ENCODE measurements at regions not wholly inside any gene's neighbourhood (a gene's known extent, or its start where the extent isn't known, plus 50 kb on each side); places are given as distances from the start of the nearest gene placed in this dataset.

DNA sequence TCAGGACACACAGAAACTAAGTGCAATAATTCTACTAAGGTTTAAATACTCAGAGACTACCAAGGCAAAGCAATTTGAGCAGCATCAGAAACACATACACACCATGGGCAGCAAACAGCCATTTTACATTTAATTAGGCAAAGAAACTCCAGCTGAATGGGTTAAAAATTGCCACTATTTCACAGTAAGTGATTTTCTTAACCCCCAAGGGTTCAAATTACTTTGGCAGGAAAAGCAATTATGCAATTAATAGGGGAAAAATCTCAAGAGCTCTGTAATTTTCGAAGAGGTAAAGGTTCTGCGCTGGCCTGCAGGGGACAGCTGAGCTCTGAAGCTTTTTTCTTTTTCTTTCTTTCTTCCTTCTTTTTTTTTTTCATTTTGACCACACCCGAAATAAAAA, 206.2 kb upstream of the RRP15 start:
- no peak overlapping the region for H3K4me3 ChIP-seq (ENCODE audit: low read depth, low read length)
- no peaks in the 10 kb centered on the region for H3K9me3 ChIP-seq (ENCODE audit: control insufficient read depth, insufficient read depth, low read length)
- H3K36me3 ChIP-seq (ENCODE audit: control insufficient read depth, insufficient read depth, low read length) = no peaks in the 10 kb centered on the region
- H3K4me1 ChIP-seq (ENCODE audit: control insufficient read depth, insufficient read depth, low read length) = no peaks in the 10 kb centered on the region
- no peaks in the 10 kb centered on the region for H3K27me3 ChIP-seq (ENCODE audit: control insufficient read depth, insufficient read depth, low read length)
- H3K9ac ChIP-seq (ENCODE audit: low read depth, low read length) = no peak overlapping the region

DNA sequence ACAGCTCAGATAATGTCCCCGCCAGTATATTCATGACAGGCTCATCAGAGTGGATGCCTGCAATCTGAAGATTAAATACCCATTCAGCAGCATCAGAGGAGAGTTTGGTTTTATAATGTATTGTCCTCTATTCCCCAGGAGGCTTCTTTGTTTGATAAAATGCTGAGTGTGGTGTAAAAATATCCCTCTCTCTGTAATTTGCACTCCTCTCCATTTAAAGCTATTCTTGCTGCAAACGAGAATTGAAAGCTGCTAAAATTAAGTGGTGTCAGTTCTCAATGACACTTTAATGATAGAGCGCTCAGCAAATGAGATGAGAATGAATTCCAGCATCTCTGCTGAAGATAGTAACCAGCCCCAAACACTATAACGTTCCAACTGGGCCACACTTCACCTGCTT, 205.7 kb upstream of the RRP15 start:
- Histone ChIP-seq H3K4me1 (ENCODE audit: control insufficient read depth, insufficient read depth, low read length) (no peaks in the 10 kb centered on the region), H3K36me3 (ENCODE audit: control insufficient read depth, insufficient read depth, low read length) (no peaks in the 10 kb centered on the region), H3K4me3 (ENCODE audit: low read depth, low read length) (no peak overlapping the region), H3K27me3 (ENCODE audit: control insufficient read depth, insufficient read depth, low read length) (no peaks in the 10 kb centered on the region), H3K9ac (ENCODE audit: low read depth, low read length) (no peak overlapping the region), H3K9me3 (ENCODE audit: control insufficient read depth, insufficient read depth, low read length) (no peaks in the 10 kb centered on the region)

DNA sequence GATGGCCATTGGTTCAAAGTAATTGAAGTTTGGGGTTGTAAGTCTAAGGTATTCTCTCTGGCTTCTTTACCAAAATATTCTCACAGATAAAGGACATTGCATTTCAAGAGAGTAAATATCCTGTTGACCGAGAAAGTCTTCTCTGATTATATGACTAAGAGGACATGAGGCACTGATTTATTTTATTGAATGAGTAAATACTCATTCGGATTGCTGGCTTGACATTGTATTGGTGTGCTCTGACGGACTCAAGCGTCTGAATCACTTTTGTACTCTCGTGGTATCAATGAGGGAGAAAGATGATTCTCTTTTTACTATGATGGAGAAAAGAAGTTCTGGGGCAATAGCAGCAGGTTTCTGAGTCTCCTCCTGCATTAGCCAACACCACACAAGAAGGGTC, 205.3 kb upstream of the RRP15 start:
- Histone ChIP-seq H3K9me3 (ENCODE audit: control insufficient read depth, insufficient read depth, low read length) (no peaks in the 10 kb centered on the region), H3K4me3 (ENCODE audit: low read depth, low read length) (no peak overlapping the region), H3K36me3 (ENCODE audit: control insufficient read depth, insufficient read depth, low read length) (no peaks in the 10 kb centered on the region), H3K9ac (ENCODE audit: low read depth, low read length) (no peak overlapping the region), H3K27me3 (ENCODE audit: control insufficient read depth, insufficient read depth, low read length) (no peaks in the 10 kb centered on the region), H3K4me1 (ENCODE audit: control insufficient read depth, insufficient read depth, low read length) (no peaks in the 10 kb centered on the region)

DNA sequence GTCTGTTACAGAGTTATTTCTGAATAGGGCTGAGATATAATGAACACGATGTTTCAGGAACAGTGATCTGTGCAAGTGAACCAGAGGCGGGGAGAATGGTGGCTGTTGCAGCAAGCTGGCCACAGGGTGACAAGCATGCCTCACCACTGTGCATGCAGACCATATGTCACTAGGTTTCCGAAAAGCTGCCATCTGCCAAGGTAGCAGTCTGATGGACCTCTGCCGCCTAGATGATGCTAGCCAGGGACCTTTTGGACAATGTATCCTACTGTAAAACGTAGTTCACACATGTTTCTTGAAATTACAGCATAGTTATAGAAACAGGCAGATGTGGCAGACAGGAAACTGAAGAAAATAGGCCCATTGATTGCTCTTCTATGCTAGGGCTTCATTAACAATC, 204.2 kb upstream of the RRP15 start:
- Histone ChIP-seq H3K27me3 (ENCODE audit: control insufficient read depth, insufficient read depth, low read length) (no peaks in the 10 kb centered on the region), H3K36me3 (ENCODE audit: control insufficient read depth, insufficient read depth, low read length) (no peaks in the 10 kb centered on the region), H3K9ac (ENCODE audit: low read depth, low read length) (no peak overlapping the region), H3K4me3 (ENCODE audit: low read depth, low read length) (no peak overlapping the region), H3K9me3 (ENCODE audit: control insufficient read depth, insufficient read depth, low read length) (no peaks in the 10 kb centered on the region), H3K4me1 (ENCODE audit: control insufficient read depth, insufficient read depth, low read length) (no peaks in the 10 kb centered on the region)

DNA sequence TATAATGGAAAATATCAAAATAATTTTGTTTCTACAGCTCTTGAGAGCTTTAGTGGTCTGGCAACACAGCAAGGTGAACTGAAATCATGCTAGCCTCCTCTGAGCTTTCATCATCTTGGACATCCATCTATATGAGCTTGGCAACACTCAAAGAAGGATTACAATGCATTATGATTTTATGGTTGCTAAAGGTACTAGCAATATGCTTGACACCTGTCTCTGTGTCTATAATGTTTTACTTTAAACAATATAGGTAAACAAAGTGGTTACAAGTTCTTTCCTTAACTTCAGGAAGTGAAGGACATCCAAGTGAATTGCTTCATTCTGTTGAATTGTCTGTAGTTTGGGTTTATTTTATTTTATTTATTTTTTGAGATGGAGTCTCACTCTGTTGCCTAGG, 203.7 kb upstream of the RRP15 start:
- H3K4me1 ChIP-seq (ENCODE audit: control insufficient read depth, insufficient read depth, low read length) = no peaks in the 10 kb centered on the region
- no peaks in the 10 kb centered on the region for H3K36me3 ChIP-seq (ENCODE audit: control insufficient read depth, insufficient read depth, low read length)
- no peaks in the 10 kb centered on the region for H3K9me3 ChIP-seq (ENCODE audit: control insufficient read depth, insufficient read depth, low read length)
- no peak overlapping the region for H3K4me3 ChIP-seq (ENCODE audit: low read depth, low read length)
- no peak overlapping the region for H3K9ac ChIP-seq (ENCODE audit: low read depth, low read length)
- H3K27me3 ChIP-seq (ENCODE audit: control insufficient read depth, insufficient read depth, low read length) = no peaks in the 10 kb centered on the region

DNA sequence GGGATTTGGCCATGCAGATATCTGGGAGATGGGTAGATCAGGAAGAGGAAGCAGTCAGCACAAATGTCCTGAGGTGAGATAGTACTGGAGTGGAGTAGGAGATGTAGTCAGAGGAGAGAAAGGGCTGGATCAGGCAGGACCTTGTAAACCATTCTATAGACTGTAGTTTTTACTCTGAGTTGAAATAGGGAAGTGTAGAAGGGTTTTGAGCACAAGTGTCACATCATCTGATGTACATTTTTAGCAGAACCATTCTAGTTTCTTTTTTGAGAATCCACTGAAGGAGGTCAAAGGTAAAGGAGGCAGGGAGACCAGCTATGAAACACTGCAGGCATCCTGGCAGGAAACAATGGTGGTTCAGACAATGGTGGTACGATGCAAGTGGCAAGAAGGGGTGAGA, 194.6 kb upstream of the RRP15 start:
- Histone ChIP-seq H3K9ac (ENCODE audit: low read depth, low read length) (no peak overlapping the region), H3K4me1 (ENCODE audit: control insufficient read depth, insufficient read depth, low read length) (no peaks in the 10 kb centered on the region), H3K9me3 (ENCODE audit: control insufficient read depth, insufficient read depth, low read length) (no peaks in the 10 kb centered on the region), H3K36me3 (ENCODE audit: control insufficient read depth, insufficient read depth, low read length) (no peaks in the 10 kb centered on the region), H3K27me3 (ENCODE audit: control insufficient read depth, insufficient read depth, low read length) (no peaks in the 10 kb centered on the region), H3K4me3 (ENCODE audit: low read depth, low read length) (no peak overlapping the region)

DNA sequence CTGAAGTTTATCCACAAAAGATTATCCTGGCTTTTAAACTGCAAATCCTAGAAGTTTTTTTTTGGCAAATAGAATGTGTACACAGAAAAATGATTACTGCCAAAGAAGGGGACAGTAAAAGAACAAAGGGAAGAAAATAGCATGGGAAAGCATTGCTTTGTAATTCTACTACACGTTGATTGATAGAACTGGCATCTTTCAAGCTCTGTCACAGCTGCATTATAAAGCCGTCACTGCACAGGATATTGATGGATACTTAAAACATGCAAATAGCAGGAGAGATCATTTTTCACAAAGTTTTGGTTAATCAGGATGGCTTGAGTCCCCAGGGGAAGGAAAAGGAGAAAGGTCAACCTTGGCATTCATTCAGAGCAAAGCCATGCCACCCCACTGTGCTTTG, 183.7 kb upstream of the RRP15 start:
- Histone ChIP-seq H3K9me3 (ENCODE audit: control insufficient read depth, insufficient read depth, low read length) (no peaks in the 10 kb centered on the region), H3K27me3 (ENCODE audit: control insufficient read depth, insufficient read depth, low read length) (no peaks in the 10 kb centered on the region), H3K4me1 (ENCODE audit: control insufficient read depth, insufficient read depth, low read length) (no peaks in the 10 kb centered on the region), H3K4me3 (ENCODE audit: low read depth, low read length) (no peak overlapping the region), H3K9ac (ENCODE audit: low read depth, low read length) (no peak overlapping the region), H3K36me3 (ENCODE audit: control insufficient read depth, insufficient read depth, low read length) (no peaks in the 10 kb centered on the region)

DNA sequence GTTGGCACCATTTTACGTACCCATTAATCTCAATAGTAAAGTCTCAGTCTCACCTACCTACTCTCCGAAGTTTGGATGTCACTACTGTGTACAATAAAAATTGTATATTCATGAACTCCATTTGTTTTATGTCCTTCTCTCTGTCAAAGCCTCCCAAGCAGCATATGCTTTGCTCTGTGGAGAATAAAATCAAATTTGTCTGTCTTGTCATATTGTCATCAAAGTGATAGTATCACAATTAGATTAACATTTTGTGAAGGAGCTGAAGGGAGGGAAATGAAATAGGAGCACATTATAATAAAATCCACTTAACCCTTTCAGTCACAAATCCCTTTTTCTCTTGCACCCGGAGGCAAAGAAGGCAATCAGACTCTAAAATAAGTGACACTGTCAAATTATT, 177.1 kb upstream of the RRP15 start:
- Histone ChIP-seq H3K4me3 (ENCODE audit: low read depth, low read length) (no peak overlapping the region), H3K9me3 (ENCODE audit: control insufficient read depth, insufficient read depth, low read length) (no peaks in the 10 kb centered on the region), H3K27me3 (ENCODE audit: control insufficient read depth, insufficient read depth, low read length) (no peaks in the 10 kb centered on the region), H3K9ac (ENCODE audit: low read depth, low read length) (no peak overlapping the region), H3K36me3 (ENCODE audit: control insufficient read depth, insufficient read depth, low read length) (no peaks in the 10 kb centered on the region), H3K4me1 (ENCODE audit: control insufficient read depth, insufficient read depth, low read length) (no peaks in the 10 kb centered on the region)

DNA sequence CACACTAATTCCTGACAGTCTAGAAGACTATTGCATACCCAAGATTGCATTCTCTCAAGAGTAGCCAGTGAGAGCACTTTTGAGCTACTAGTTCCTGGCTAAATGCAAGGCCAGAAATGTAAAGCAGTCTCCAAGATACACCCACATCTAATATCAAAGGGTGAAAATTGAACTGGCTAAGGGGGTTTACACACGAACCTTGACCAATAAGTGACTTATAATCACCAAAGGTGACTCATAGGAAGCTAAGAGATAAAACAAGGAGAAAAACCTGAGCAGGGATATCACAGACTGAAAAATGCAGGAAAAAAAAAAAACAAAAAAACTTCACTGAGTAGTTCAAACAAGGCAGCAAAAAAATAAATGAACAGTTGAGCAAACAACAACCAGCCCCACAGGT, 172.2 kb upstream of the RRP15 start:
- Histone ChIP-seq H3K9ac (ENCODE audit: low read depth, low read length) (no peak overlapping the region), H3K27me3 (ENCODE audit: control insufficient read depth, insufficient read depth, low read length) (no peaks in the 10 kb centered on the region)

DNA sequence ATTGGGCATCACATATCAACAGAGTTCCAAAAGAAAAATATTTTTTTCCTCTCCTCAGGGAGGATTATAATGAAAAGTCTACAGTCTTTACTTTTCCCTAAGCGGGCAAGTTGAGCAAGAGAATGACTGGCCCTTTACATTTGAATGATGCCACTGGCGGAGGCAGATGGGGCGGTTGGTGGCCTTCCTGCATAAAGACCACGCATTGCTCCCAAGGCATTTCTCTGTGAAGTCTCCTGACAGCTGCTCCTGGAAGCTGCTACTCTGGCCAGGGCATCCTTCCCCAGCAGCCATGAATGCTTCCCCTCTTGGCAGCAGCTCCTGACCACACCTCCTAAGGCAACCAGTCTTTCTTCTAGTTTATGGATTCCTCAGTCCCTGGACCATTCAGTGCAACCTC, 161.1 kb upstream of the RRP15 start:
- Histone ChIP-seq H3K4me1 (ENCODE audit: control insufficient read depth, insufficient read depth, low read length) (no peaks in the 10 kb centered on the region), H3K36me3 (ENCODE audit: control insufficient read depth, insufficient read depth, low read length) (no peaks in the 10 kb centered on the region), H3K4me3 (ENCODE audit: low read depth, low read length) (no peak overlapping the region), H3K9ac (ENCODE audit: low read depth, low read length) (no peak overlapping the region), H3K9me3 (ENCODE audit: control insufficient read depth, insufficient read depth, low read length) (no peaks in the 10 kb centered on the region), H3K27me3 (ENCODE audit: control insufficient read depth, insufficient read depth, low read length) (no peaks in the 10 kb centered on the region)

More for the DNA sequence above, 172.2 kb upstream of the RRP15 start:
- H3K4me1 ChIP-seq (ENCODE audit: control insufficient read depth, insufficient read depth, low read length) = no peaks in the 10 kb centered on the region
- no peaks in the 10 kb centered on the region for H3K36me3 ChIP-seq (ENCODE audit: control insufficient read depth, insufficient read depth, low read length)
- no peak overlapping the region for H3K4me3 ChIP-seq (ENCODE audit: low read depth, low read length)
- H3K9me3 ChIP-seq (ENCODE audit: control insufficient read depth, insufficient read depth, low read length) = no peaks in the 10 kb centered on the region

DNA sequence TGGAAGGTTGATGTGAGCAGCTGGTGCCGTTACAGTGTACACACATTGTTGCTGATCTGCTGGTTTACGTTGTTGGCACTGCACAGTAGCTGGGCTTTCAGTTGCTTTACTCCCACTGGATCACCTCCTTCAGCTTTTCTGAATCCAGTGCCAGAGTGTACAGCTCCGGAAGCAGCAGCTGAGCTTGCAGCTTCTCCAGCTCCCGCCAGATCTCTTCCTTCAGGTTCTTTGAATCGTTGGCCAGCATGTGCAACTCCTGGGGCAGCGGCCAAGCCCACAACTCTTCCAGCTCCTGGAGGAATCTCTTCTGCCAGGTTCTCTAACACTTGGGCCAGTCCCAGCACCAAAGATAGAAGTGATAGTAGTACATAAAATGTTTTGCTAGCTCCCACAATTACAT, 149.7 kb upstream of the RRP15 start:
- Histone ChIP-seq H3K4me3 (ENCODE audit: low read depth, low read length) (no peak overlapping the region), H3K9me3 (ENCODE audit: control insufficient read depth, insufficient read depth, low read length) (no peaks in the 10 kb centered on the region), H3K27me3 (ENCODE audit: control insufficient read depth, insufficient read depth, low read length) (no peaks in the 10 kb centered on the region), H3K4me1 (ENCODE audit: control insufficient read depth, insufficient read depth, low read length) (no peaks in the 10 kb centered on the region), H3K9ac (ENCODE audit: low read depth, low read length) (no peak overlapping the region), H3K36me3 (ENCODE audit: control insufficient read depth, insufficient read depth, low read length) (no peaks in the 10 kb centered on the region)

DNA sequence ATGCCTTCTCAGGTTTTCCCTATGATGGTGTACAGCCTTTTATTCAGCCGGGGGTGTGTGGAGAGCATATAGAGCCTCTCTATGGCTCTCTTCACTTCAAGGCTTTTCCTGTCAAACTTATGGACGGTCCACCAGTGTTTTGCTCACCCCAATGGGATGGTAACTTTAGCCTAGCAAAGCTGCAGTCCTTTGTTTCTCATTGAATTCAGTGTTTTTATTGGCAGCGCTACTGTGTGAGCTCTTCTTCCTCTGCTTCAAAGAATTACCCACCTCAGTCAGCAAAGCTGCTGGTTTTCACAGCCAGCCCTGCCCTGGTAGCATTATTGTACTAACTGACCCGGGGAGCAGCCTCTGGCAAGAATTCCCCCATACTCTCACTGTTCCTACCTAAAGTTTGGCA, 145.3 kb upstream of the RRP15 start:
- H3K4me1 ChIP-seq (ENCODE audit: control insufficient read depth, insufficient read depth, low read length) = no peaks in the 10 kb centered on the region
- H3K9ac ChIP-seq (ENCODE audit: low read depth, low read length) = no peak overlapping the region
- H3K9me3 ChIP-seq (ENCODE audit: control insufficient read depth, insufficient read depth, low read length) = no peaks in the 10 kb centered on the region
- H3K4me3 ChIP-seq (ENCODE audit: low read depth, low read length) = no peak overlapping the region
- H3K36me3 ChIP-seq (ENCODE audit: control insufficient read depth, insufficient read depth, low read length) = no peaks in the 10 kb centered on the region
- no peaks in the 10 kb centered on the region for H3K27me3 ChIP-seq (ENCODE audit: control insufficient read depth, insufficient read depth, low read length)

DNA sequence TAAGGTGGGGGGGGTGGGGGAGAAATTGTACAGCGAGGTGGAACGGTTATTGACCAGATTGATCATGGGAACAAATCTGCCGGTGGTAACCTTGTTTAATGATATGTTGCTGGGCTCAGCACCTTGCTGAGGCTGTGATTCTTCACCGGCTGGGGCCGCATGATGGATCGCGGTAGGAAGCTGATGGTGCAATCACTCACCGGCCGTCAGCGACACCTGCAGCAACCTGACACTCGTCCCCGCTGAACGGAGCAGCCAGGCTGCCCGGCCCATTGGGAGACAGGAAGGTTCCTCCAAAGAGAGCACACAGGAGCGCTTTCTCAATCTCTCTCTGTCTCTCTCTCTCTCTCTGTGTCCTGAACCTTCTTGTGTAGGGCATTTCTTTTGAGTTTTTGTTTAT, 128.5 kb upstream of the RRP15 start:
- H3K4me3 ChIP-seq (ENCODE audit: low read depth, low read length) = peak overlapping the region; percentile 5
- no peaks in the 10 kb centered on the region for H3K36me3 ChIP-seq (ENCODE audit: control insufficient read depth, insufficient read depth, low read length)
- H3K27me3 ChIP-seq (ENCODE audit: control insufficient read depth, insufficient read depth, low read length) = peaks cover 9% of the 10 kb centered on the region
- H3K9ac ChIP-seq (ENCODE audit: low read depth, low read length) = no peak overlapping the region
- H3K4me1 ChIP-seq (ENCODE audit: control insufficient read depth, insufficient read depth, low read length) = peaks cover 3% of the 10 kb centered on the region
- no peaks in the 10 kb centered on the region for H3K9me3 ChIP-seq (ENCODE audit: control insufficient read depth, insufficient read depth, low read length)

All from iPS-15b (cell line).